OCI-LY7 (cell line): ENCODE measurements at regions not wholly inside any gene's neighbourhood (a gene's known extent, or its start where the extent isn't known, plus 50 kb on each side); places are given as distances from the start of the nearest gene placed in this dataset.

Experiments
- EZH2phosphoT487 ChIP-seq: fragments of 200-600 bp; sonication (generic); IDR thresholded peaks from 2 replicates; pipeline ENCODE4 v1.6.1; 2018; ENCODE audit warnings: low read depth, borderline replicate concordance, mild to moderate bottlenecking, mixed run types, antibody characterized with exemption, low read length, moderate library complexity, mixed read lengths
- TF ChIP-seq, protein P1 (sequence below): fragments of 200-600 bp; sonication (generic); conservative IDR thresholded peaks from 2 replicates; pipeline ENCODE4 v1.5.1; 2014; ENCODE audit warnings: mild to moderate bottlenecking, antibody characterized with exemption, low read length, moderate library complexity, mixed read lengths

DNA sequence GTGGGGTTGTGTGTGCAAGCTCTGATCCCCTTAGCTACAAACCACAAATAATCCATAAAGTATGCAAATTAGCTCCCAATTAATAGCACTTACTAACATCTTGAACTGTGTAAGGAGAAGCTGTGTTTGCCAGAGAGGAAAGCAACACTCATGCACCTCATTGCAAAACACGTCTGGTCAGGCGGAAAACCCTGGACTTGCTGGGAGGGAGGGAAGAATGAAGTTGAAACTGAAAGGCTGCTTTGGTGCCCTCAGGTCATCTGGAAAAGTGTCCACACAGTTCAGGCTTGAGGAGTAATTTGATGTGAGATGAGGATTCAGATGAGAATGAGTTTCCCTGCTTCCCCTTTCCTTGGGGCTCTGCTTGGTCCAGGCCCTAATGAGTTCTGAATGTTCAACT is 185.5 kb upstream of the ANKRD28 start:
- TF ChIP-seq, protein P1, sequence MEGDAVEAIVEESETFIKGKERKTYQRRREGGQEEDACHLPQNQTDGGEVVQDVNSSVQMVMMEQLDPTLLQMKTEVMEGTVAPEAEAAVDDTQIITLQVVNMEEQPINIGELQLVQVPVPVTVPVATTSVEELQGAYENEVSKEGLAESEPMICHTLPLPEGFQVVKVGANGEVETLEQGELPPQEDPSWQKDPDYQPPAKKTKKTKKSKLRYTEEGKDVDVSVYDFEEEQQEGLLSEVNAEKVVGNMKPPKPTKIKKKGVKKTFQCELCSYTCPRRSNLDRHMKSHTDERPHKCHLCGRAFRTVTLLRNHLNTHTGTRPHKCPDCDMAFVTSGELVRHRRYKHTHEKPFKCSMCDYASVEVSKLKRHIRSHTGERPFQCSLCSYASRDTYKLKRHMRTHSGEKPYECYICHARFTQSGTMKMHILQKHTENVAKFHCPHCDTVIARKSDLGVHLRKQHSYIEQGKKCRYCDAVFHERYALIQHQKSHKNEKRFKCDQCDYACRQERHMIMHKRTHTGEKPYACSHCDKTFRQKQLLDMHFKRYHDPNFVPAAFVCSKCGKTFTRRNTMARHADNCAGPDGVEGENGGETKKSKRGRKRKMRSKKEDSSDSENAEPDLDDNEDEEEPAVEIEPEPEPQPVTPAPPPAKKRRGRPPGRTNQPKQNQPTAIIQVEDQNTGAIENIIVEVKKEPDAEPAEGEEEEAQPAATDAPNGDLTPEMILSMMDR: no peak
- no peak for TF ChIP-seq EZH2phosphoT487
